D341Med (cell line): ENCODE measurements at regions not wholly inside any gene's neighbourhood (a gene's known extent, or its start where the extent isn't known, plus 50 kb on each side); places are given as distances from the start of the nearest gene placed in this dataset.

Experiments used
- DNase-seq: peaks from one replicate; pipeline ENCODE4 v3.0.0; 2012; ENCODE audit warnings: low spot score

- no peak for DNase-seq
Observed at GRCh38 chr5:110112348-110112747, 422.6 kb downstream of the MAN2A1 start.

DNA sequence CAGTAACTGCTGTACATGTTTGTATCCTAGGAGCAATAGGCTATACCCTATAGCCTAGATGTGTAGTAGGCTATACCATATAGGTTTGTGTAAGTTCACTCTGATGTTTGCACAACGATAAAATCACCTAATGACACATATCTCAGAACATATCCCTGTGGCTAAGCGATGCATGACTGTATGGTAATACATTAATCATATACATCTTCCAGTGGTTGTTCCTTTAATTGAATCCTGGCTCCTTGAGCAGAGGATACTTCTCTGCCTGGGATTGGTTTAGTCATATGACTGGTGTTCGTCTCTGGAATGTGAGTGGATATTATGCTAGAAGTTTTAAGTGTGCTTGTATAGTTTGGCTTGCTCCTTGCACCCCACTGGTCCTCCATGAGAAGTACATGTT is 425.8 kb downstream of the MAN2A1 start:
- no peak for DNase-seq

DNA sequence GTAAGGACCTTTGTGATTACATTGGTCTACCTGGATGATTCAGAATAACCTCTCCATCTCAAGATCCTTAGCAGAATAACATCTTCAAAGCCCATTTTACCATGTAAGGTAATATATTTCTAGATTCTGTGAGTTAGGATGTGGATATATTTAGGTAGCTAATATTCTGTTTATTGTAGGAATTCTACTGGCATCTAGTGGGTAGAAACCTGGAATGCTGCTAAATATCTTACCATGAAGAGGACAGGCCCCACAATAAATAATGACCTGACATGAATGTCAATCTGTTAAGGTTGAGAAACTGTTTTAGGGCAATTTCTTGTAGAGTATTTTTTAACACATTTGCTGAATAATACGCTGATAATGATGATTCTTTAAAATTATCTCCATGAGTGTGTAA is 426.8 kb downstream of the MAN2A1 start:
- no peak for DNase-seq

- no peak for DNase-seq
Observed at GRCh38 chr5:110134963-110135935, 445.5 kb downstream of the MAN2A1 start.

DNA sequence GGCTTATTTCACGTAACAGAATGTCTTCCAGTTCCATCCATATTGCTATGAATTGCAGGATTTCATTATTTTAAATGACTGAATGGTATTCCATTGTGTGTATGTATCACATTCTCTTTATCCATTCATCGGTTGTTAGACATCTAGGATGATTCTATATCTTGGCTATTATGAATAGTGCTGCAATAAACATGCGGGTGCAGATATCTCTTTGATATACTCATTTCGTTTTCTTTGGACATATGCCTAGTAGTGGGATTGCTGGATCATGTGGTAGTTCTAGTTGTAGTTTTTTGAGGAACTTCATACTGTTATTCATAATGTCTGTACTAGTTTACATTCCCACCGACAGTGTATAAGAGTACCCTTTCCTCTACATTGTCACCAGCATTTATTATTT is 460.5 kb downstream of the MAN2A1 start:
- no peak for DNase-seq

- DNase-seq = no peak
Observed at GRCh38 chr5:110159202-110159601, 469.5 kb downstream of the MAN2A1 start.

GRCh38 chr5:110161162-110161561 is 471.4 kb downstream of the MAN2A1 start:
- no peak for DNase-seq

DNA sequence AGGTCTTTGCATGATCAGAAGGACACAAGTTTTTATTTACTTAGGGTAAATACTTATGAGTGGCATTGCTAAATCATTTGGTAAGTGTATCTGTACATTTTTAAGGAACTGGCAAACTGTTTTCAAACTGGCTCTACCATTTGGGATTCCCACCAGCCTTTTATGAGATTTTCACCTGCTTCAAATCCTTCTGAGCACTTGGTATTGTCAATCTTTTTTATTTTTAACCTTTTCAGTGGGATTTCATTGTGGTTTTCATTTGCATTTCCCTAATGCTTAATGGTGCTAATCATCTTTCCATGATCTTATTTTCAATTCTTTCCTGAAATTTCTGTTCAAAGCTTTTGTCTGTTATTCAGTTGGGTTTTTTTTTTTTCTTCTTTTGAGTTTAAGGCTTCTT is 475.6 kb downstream of the MAN2A1 start:
- DNase-seq = no peak

- no peak for DNase-seq
Observed at GRCh38 chr5:110167384-110167783, 477.7 kb downstream of the MAN2A1 start.

DNA sequence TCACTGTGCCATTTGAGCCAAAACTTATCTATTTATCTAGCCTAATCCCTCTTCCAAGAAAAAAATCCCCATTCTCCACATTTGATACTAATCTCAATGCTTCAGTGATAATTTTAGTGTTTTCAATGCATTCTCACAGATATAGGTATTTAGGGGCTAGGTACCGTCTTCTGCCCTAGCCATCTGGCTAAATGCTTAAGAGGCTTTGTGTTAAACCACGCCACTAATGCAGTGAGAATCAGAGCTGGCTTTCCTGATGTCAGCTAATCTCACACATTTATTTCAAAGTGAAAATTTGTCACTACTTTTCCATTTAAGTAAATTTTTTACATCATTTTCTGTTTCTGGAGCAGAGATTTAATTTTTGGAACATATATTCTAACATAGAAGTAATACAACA is 479.7 kb downstream of the MAN2A1 start:
- peak; percentile 60 for DNase-seq

DNA sequence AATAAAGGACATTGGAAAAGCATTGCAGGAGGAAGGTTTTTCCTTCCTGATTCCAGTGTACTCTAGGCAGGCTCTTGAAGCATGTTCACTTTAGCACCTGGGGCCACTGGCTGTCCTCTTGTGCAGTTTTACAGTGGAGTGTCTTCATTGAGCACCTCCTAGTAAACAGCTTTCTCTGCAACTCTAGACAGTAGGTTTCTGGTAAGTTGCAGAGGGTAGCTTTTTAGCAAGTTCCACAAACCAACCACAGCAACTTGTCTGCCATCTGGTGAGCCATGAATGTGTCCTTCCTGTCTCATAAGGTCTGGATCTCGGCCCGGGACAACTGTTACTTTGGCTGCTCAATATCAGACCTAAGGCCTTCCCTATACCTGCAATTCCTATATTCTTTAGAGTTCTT is 488.0 kb downstream of the MAN2A1 start:
- DNase-seq = no peak

- DNase-seq = no peak
Observed at GRCh38 chr5:110179321-110179720, 489.6 kb downstream of the MAN2A1 start.

GRCh38 chr5:110194191-110194590 is 504.5 kb downstream of the MAN2A1 start:
- DNase-seq = no peak

DNA sequence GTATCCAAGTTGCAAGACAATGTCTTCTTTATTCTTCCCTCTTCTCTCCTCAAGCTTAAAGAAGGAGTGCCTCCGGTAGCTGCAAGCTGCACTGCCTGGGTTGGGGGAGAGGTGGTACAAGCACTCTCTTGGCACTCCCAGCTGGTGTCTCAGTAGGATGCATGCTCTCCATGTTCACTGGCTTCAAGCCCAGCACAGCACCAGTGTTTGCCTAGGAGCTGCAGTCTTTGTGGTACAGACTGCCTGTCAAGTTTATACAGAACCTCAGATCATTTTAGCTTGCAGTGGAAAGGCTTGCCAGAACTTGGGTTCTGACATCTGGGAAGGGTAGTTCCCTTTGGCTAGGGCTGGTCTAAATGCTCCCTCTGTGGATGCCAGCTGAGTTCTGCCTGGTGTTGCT is 505.6 kb downstream of the MAN2A1 start:
- no peak for DNase-seq

DNA sequence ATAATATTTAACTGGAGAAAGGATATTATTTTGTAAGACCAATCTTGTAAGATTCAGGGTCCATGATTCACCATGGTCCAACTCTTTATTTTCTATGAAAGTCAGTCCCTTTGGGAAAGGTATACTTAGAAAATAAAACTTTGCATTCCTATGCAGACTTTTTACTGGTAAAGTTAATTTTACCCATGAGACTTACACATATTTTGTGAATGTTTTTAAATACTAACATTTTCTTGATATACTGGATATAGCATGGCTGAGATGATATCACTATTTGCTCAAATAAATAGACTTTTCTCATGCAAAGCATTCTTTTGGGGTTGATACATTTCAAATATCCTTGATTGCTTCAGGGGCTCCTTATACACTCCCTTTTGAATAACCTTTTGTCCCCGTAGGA is 512.1 kb downstream of the MAN2A1 start:
- DNase-seq = no peak

DNA sequence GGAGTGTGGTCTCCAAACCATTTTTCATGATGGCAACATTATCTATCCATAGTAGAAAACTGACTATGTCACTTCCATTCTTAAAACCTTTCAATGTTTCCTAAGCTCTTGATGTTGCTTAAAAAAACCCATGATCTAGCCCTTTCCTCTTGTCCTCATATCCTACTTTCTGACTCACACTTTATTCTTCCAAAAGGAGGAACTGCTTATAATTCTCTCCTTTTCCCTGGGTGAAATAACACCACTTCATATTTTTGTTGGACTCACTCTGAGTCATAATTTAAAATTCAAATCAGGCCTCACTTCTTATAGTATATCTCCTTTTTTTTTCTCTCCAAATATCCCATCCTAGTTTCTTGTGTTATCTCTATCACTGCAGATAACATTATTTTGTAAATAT is 513.9 kb downstream of the MAN2A1 start:
- no peak for DNase-seq

DNA sequence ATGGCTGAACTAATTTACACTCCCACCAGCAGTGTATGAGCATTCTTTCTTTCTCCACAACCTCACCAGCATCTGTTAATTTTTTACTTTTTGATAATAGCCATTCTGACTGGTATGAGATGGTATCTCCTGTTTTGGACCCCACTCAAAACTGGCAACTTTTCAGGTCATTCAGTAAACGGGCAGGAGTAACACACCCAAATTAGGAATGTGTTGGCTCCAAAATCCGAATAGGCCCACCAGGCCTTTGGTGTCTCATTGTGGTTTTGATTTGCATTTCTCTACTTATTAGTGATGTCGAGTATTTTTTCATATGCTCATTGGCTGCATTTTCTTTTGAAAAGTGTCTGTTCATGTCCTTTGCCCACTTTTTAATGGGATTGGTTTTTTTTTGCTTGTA is 517.1 kb downstream of the TMEM232 start:
- DNase-seq = no peak

DNA sequence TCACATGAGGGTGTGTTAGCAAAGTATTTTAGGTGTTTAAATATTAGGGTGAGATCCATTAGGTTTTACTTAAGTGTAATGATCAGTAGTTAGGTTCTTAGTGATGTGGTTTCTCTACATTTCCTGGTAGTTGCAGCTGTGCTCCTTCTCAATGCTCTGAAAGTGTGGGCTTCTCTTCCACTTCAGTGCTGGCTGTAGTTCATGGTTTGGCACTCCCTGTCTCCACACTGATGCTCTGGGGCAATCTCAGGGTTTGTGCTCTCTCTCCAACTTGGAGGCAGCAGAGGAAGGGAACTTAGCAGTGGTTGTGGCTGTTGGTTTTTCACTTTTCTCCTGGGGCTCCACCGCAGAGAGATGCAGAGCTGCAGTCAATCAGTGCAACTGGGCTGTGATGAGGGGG is 507.5 kb downstream of the TMEM232 start:
- DNase-seq = no peak

- DNase-seq = no peak
Observed at GRCh38 chr5:110219769-110220168, 506.7 kb downstream of the TMEM232 start.

DNA sequence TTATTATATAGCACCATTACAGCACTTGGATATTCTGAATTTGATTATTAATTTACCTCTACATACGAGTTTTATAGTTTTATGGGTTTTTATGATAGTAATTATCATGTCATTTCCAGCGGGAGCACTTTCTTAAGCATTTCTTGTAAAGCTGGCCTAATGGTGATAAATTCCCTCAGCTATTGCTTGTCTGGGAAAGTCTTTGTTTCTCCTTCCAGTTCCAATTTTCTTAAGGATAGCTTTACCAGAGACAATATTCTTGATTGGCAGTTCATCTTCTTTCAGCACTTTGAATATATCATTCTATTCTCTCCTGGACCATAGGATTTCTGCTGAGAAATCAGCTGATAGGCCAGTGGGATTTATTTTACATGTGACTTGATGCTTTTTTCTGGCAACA is 505.4 kb downstream of the TMEM232 start:
- DNase-seq = no peak

GRCh38 chr5:110224050-110224449 is 502.4 kb downstream of the TMEM232 start:
- DNase-seq = no peak

DNA sequence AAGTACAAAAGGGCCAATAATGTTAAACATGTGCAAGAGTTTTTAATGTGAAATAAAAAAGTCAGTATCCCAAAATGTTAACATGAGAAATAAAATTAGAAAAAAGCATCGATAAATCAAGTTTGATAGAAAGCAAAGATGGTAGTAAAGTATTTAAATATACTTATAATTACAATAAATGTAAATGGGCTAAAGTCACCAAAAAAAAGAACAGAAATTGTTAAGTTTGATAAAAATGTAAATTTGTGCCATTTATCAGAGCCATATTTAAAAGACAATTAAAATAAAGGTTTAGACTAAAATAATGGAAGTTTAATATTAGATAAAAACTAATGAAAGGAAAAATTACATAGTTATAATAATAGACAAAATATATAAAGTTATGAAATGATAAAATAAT is 500.5 kb downstream of the TMEM232 start:
- DNase-seq = no peak

GRCh38 chr5:110239786-110240185 is 486.7 kb downstream of the TMEM232 start:
- no peak for DNase-seq

DNA sequence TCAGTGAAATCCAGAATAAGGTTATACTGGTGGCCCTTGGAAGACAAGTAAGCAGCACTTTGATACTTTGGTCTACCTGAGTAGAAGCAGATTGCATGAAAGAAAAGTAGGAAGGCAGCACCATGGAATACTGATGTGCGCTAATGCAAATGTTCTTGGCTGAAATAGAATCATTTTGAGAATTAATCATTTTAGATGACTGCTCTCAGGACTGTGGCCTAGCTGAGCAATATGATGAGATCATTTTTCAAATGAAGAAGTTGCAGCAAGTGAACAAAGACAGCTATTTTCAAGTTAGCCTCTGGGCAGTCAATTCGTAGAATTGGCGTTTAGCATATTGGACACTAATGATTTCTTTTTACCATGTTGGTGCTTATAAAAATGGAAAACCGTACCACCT is 483.5 kb downstream of the TMEM232 start:
- DNase-seq = no peak
